ENCODE measurements at regions not wholly inside any gene's neighbourhood (a gene's known extent, or its start where the extent isn't known, plus 50 kb on each side); places are given as distances from the start of the nearest gene placed in this dataset.

DNA sequence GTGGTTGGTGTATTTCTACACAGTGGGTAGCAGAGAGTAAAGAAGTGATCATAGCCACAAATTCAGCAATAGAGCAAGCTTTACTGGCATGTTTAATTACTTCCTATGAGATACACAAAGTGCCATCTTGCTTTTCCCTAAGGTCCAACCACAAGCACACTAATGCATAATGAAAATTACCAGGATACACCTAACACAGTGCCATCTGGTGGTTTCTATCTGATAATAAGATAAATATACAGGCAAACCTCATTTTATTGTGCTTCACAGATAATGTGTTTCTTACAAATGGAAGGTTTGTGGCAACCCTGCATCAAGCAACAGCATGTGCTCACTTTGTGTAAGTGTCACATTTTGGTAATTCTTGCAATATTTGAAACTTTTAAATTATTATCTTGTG lies 223.0 kb downstream of the NSUN3 start:
- Mint-ChIP-seq H3K4me1 (no peaks in the 10 kb centered on the region), H3K27me3 (no peaks in the 10 kb centered on the region), H3K9me3 (ENCODE audit: insufficient read depth) (no peaks in the 10 kb centered on the region), H3K4me3 (no peak overlapping the region), H3K27ac (no peak overlapping the region)
- CTCF ChIA-PET: no interaction called here
- POLR2A ChIA-PET: no interaction called here
- ATAC-seq (ENCODE audit: low read depth) (no peak), DNase-seq (no peak)
- H3K36me3 ChIP-seq (replicated peaks in 1 of 2; ENCODE audit: control extremely low read depth in 1 of 2, control insufficient read depth in 1 of 2, extremely low read depth in 1 of 2, insufficient read depth in 2 of 2, low read length in 1 of 2): no peaks in the 10 kb centered on the region
- no peaks in the 10 kb centered on the region for H3K9me3 ChIP-seq (ENCODE audit: control extremely low read depth in 1 of 3, control insufficient read depth in 2 of 3, insufficient read depth in 1 of 3, low read length in 2 of 3)
- intact Hi-C loops (cut with micrococcal nuclease): no loop called here
- no peaks in the 10 kb centered on the region for H3K4me1 ChIP-seq (ENCODE audit: control insufficient read depth in 2 of 2, insufficient read depth in 2 of 2, low read length in 2 of 2)
- H4K20me1 ChIP-seq (ENCODE audit: control insufficient read depth, insufficient read depth, low read length, poor library complexity, severe bottlenecking): no peaks in the 10 kb centered on the region
- no peak overlapping the region for H3K27ac ChIP-seq (ENCODE audit: low read length in 2 of 2)
- H3K9ac ChIP-seq (ENCODE audit: low read length): no peak overlapping the region
- no peak overlapping the region for H2AFZ ChIP-seq (ENCODE audit: insufficient read depth, low read depth, low read length, poor library complexity, severe bottlenecking)
- no peak overlapping the region for H3K4me3 ChIP-seq (ENCODE audit: control extremely low read depth in 1 of 5, extremely low read depth in 1 of 5, insufficient read depth in 1 of 5, low read depth in 2 of 5, low read length in 4 of 5)
- no peaks in the 10 kb centered on the region for H3K79me2 ChIP-seq (ENCODE audit: control insufficient read depth, insufficient read depth, low read length)
- TF ChIP-seq EZH2 (IDR thresholded peaks at IDR 0.05; ENCODE audit: borderline replicate concordance, insufficient read depth, low read depth, low read length, poor library complexity, severe bottlenecking): no peak
- TF ChIP-seq, protein P1, sequence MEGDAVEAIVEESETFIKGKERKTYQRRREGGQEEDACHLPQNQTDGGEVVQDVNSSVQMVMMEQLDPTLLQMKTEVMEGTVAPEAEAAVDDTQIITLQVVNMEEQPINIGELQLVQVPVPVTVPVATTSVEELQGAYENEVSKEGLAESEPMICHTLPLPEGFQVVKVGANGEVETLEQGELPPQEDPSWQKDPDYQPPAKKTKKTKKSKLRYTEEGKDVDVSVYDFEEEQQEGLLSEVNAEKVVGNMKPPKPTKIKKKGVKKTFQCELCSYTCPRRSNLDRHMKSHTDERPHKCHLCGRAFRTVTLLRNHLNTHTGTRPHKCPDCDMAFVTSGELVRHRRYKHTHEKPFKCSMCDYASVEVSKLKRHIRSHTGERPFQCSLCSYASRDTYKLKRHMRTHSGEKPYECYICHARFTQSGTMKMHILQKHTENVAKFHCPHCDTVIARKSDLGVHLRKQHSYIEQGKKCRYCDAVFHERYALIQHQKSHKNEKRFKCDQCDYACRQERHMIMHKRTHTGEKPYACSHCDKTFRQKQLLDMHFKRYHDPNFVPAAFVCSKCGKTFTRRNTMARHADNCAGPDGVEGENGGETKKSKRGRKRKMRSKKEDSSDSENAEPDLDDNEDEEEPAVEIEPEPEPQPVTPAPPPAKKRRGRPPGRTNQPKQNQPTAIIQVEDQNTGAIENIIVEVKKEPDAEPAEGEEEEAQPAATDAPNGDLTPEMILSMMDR (IDR thresholded peaks at IDR 0.05): no peak
- H3K27me3 ChIP-seq (replicated peaks in 1 of 4; ENCODE audit: control extremely low read depth in 1 of 4, control insufficient read depth in 3 of 4, insufficient read depth in 4 of 4, low read length in 3 of 4): no peaks in the 10 kb centered on the region
- H3K4me2 ChIP-seq (replicated peaks; ENCODE audit: low read depth, low read length, poor library complexity, severe bottlenecking): no peak overlapping the region

DNA sequence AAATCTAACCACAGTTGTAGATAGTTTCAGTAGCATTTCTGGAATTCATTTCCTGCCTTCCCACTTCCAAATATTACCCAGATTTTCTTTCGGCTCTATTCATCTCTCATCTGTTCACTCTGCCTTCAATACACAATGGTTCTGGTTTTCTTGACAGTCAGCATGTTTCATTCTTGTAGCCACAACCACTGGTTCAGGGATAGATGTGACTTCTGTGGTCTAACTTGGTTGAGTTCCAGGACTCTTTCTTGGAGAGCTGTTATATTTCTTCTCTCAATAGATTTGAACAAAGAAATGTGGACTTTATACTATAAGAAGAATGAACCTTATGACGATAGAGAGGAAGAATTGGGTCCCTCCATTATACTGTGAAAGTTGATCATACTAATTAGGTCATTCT lies 228.8 kb downstream of the NSUN3 start:
- TF ChIP-seq EZH2 (IDR thresholded peaks at IDR 0.05; ENCODE audit: borderline replicate concordance, insufficient read depth, low read depth, low read length, poor library complexity, severe bottlenecking): no peak
- Histone ChIP-seq H3K79me2 (ENCODE audit: control insufficient read depth, insufficient read depth, low read length) (no peaks in the 10 kb centered on the region), H3K4me2 (replicated peaks; ENCODE audit: low read depth, low read length, poor library complexity, severe bottlenecking) (no peak overlapping the region), H3K4me3 (ENCODE audit: control extremely low read depth in 1 of 5, extremely low read depth in 1 of 5, insufficient read depth in 1 of 5, low read depth in 2 of 5, low read length in 4 of 5) (no peak overlapping the region), H2AFZ (ENCODE audit: insufficient read depth, low read depth, low read length, poor library complexity, severe bottlenecking) (no peak overlapping the region), H3K4me1 (ENCODE audit: control insufficient read depth in 2 of 2, insufficient read depth in 2 of 2, low read length in 2 of 2) (no peaks in the 10 kb centered on the region), H3K27ac (ENCODE audit: low read length in 2 of 2) (no peak overlapping the region), H3K27me3 (replicated peaks in 1 of 4; ENCODE audit: control extremely low read depth in 1 of 4, control insufficient read depth in 3 of 4, insufficient read depth in 4 of 4, low read length in 3 of 4) (no peaks in the 10 kb centered on the region), H3K36me3 (replicated peaks in 1 of 2; ENCODE audit: control extremely low read depth in 1 of 2, control insufficient read depth in 1 of 2, extremely low read depth in 1 of 2, insufficient read depth in 2 of 2, low read length in 1 of 2) (no peaks in the 10 kb centered on the region), H3K9ac (ENCODE audit: low read length) (no peak overlapping the region), H4K20me1 (ENCODE audit: control insufficient read depth, insufficient read depth, low read length, poor library complexity, severe bottlenecking) (no peaks in the 10 kb centered on the region), H3K9me3 (ENCODE audit: control extremely low read depth in 1 of 3, control insufficient read depth in 2 of 3, insufficient read depth in 1 of 3, low read length in 2 of 3) (no peaks in the 10 kb centered on the region)
- intact Hi-C loops (cut with micrococcal nuclease): no loop called here
- Mint-ChIP-seq H3K4me1 (no peaks in the 10 kb centered on the region), H3K9me3 (ENCODE audit: insufficient read depth) (no peaks in the 10 kb centered on the region), H3K27me3 (no peaks in the 10 kb centered on the region), H3K4me3 (no peak overlapping the region), H3K27ac (no peak overlapping the region)
- WGBS (ENCODE audit: insufficient coverage): no CpG with 5 or more reads among the region's 2 CpGs
- ChIA-PET POLR2A (no interaction called here), CTCF (no interaction called here)
- ATAC-seq (ENCODE audit: low read depth): no peak
- DNase-seq: no peak

All from B cell (primary cell).